Hepatocyte (in vitro differentiated cells): ENCODE measurements at regions not wholly inside any gene's neighbourhood (a gene's known extent, or its start where the extent isn't known, plus 50 kb on each side); places are given as distances from the start of the nearest gene placed in this dataset.

Experiments
- DNase-seq: peaks from one replicate; pipeline ENCODE4 v3.0.0-alpha.2; 2016; ENCODE audit warnings: low spot score
- H2AFZ ChIP-seq: fragments of 200-600 bp; sonication (generic); 2 replicates; pipeline ENCODE4 v1.6.0; 2016; ENCODE audit warnings: antibody characterized with exemption, mild to moderate bottlenecking
- H3K27ac ChIP-seq: fragments of 200-600 bp; sonication (generic); 2 replicates; pipeline ENCODE4 v1.5.1; 2016; ENCODE audit warnings: mild to moderate bottlenecking
- H3K27me3 ChIP-seq: fragments of 200-600 bp; sonication (generic); 2 replicates; pipeline ENCODE4 v1.6.1; 2016
- H3K36me3 ChIP-seq: fragments of 200-600 bp; sonication (generic); replicated peaks from 2 replicates; pipeline ENCODE4 v1.5.1; 2016; ENCODE audit warnings: low read depth; ENCODE audit not compliant: insufficient read depth
- H3K4me1 ChIP-seq: fragments of 200-600 bp; sonication (generic); 2 replicates; pipeline ENCODE4 v1.5.1; 2016; ENCODE audit warnings: mild to moderate bottlenecking, moderate library complexity; ENCODE audit not compliant: insufficient read depth
- H3K4me2 ChIP-seq: fragments of 200-600 bp; sonication (generic); 2 replicates; pipeline ENCODE4 v1.6.0; 2016
- H3K4me3 ChIP-seq: fragments of 200-600 bp; sonication (generic); 2 replicates; pipeline ENCODE4 v1.5.1; 2016; ENCODE audit warnings: mild to moderate bottlenecking
- H3K79me2 ChIP-seq: fragments of 200-600 bp; sonication (generic); 2 replicates; pipeline ENCODE4 v1.6.0; 2017; ENCODE audit warnings: mild to moderate bottlenecking
- H3K9me2 ChIP-seq: fragments of 200-600 bp; sonication (generic); replicated peaks from 2 replicates; pipeline ENCODE4 v1.6.0; 2017; ENCODE audit warnings: mild to moderate bottlenecking; ENCODE audit not compliant: insufficient read depth
- H3K9me3 ChIP-seq: fragments of 200-600 bp; sonication (generic); 2 replicates; pipeline ENCODE4 v1.5.1; 2016; ENCODE audit warnings: low read depth, mild to moderate bottlenecking
- H4K20me1 ChIP-seq: fragments of 200-600 bp; sonication (generic); 2 replicates; pipeline ENCODE4 v1.6.0; 2016; ENCODE audit warnings: mild to moderate bottlenecking; ENCODE audit not compliant: insufficient read depth, poor library complexity, severe bottlenecking
- EZH2 ChIP-seq: fragments of 200-600 bp; sonication (generic); IDR thresholded peaks from 2 replicates; pipeline ENCODE4 v1.6.1; 2016; ENCODE audit warnings: antibody characterized with exemption, mild to moderate bottlenecking, borderline replicate concordance
- EZH2phosphoT487 ChIP-seq: fragments of 200-600 bp; sonication (generic); IDR thresholded peaks from one replicate; pipeline ENCODE4 v1.6.1; 2018; ENCODE audit warnings: antibody characterized with exemption, mild to moderate bottlenecking, low read depth, moderate library complexity; ENCODE audit not compliant: unreplicated experiment, severe bottlenecking
- WGBS: methylation state at CpG from one replicate; pipeline ENCODE4 v1.1.6; 2016; ENCODE audit warnings: low lambda C conversion rate; ENCODE audit errors: missing lambda C conversion rate; 5-methylcytosine and 5-hydroxymethylcytosine counted together
- TF ChIP-seq, protein P1 (sequence below): fragments of 200-600 bp; sonication (generic); IDR thresholded peaks from 2 replicates; pipeline ENCODE4 v1.5.1; 2016; ENCODE audit warnings: antibody characterized with exemption, mild to moderate bottlenecking; ENCODE audit not compliant: poor library complexity

DNA sequence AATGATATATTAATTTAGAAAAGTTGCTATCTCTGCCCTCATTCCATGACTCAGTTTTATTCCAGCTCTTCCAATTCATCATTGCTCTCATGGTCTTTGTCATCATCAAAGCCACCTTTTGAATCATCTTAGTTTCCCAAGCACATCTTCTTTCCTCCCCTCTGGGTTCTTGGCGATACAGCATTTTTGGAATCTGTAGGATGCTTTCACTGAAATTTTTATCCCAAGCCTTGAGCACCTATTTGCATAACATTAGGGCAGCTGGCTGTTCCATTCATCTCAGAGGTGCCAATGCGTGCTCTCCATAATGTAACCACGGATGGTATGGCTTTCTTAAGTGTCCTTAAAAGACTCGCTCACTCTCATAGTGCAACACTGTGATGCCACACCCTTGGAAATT, 100.4 kb downstream of the SNX5 start:
- Histone ChIP-seq H3K4me3 (no peak overlapping the region), H3K4me2 (no peak overlapping the region), H3K79me2 (no peaks in the 10 kb centered on the region), H3K36me3 (no peaks in the 10 kb centered on the region), H3K9me2 (no peaks in the 10 kb centered on the region), H3K27ac (no peak overlapping the region), H3K4me1 (peaks cover 16% of the 10 kb centered on the region), H2AFZ (no peak overlapping the region), H4K20me1 (no peaks in the 10 kb centered on the region), H3K9me3 (no peaks in the 10 kb centered on the region), H3K27me3 (no peaks in the 10 kb centered on the region)
- 79% methylated on average over 4 of the region's 4 CpGs for WGBS
- no peak for DNase-seq
- TF ChIP-seq EZH2phosphoT487 (no peak), EZH2 (no peak)
- TF ChIP-seq, protein P1, sequence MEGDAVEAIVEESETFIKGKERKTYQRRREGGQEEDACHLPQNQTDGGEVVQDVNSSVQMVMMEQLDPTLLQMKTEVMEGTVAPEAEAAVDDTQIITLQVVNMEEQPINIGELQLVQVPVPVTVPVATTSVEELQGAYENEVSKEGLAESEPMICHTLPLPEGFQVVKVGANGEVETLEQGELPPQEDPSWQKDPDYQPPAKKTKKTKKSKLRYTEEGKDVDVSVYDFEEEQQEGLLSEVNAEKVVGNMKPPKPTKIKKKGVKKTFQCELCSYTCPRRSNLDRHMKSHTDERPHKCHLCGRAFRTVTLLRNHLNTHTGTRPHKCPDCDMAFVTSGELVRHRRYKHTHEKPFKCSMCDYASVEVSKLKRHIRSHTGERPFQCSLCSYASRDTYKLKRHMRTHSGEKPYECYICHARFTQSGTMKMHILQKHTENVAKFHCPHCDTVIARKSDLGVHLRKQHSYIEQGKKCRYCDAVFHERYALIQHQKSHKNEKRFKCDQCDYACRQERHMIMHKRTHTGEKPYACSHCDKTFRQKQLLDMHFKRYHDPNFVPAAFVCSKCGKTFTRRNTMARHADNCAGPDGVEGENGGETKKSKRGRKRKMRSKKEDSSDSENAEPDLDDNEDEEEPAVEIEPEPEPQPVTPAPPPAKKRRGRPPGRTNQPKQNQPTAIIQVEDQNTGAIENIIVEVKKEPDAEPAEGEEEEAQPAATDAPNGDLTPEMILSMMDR: no peak

- no peak overlapping the region for H3K4me2 ChIP-seq
- H3K36me3 ChIP-seq: no peaks in the 10 kb centered on the region
- peaks cover 25% of the 10 kb centered on the region for H3K4me1 ChIP-seq
- H3K27me3 ChIP-seq: no peaks in the 10 kb centered on the region
- no peak overlapping the region for H3K27ac ChIP-seq
- no peak overlapping the region for H3K4me3 ChIP-seq
- no peaks in the 10 kb centered on the region for H3K9me2 ChIP-seq
- TF ChIP-seq, protein P1: no peak
- no peak for TF ChIP-seq EZH2phosphoT487
- TF ChIP-seq EZH2: no peak
- WGBS: 83% methylated on average over 10 of the region's 10 CpGs
- H3K79me2 ChIP-seq: no peaks in the 10 kb centered on the region
- no peak overlapping the region for H2AFZ ChIP-seq
- no peak for DNase-seq
- H3K9me3 ChIP-seq: no peaks in the 10 kb centered on the region
- no peaks in the 10 kb centered on the region for H4K20me1 ChIP-seq
Observed at GRCh38 chr20:17867131-17867925, 101.3 kb downstream of the SNX5 start.

DNA sequence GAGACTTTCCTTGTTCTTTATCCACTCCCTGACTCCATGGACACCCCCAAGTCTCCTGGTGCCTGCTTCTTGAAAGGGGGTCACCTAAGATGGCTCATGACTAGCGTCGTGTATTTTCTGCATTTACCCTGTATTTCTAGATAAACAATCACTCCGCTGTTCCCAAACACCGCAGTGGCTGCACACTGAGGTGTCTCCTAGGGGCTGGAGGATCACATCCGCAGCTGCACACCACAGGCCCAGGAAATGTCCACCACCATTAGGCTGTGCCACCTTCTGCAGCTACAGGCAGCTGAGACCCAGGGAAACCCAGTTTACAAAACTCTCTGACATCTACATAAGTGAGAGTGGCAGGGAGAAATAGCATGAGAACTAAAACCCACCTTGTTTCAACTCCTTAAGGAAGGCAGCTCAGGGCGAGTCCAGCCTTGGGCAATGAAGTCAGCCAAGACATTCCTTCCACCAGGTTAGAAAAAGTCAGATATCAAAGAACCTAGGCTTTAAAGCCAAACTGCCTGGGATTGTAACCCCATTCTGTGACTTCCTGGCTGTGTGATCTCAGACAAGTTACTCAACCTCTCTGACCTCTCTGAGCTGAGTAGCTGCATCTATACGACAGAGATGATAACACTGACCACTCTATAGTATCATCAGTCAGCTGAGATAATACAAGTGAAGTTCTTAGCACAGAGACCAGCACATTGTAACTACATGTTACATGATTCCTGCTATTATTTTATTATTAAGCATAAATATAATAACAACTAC, 102.2 kb downstream of the SNX5 start:
- Histone ChIP-seq H3K9me2 (no peaks in the 10 kb centered on the region), H3K27ac (no peak overlapping the region), H3K36me3 (no peaks in the 10 kb centered on the region), H3K79me2 (no peaks in the 10 kb centered on the region), H4K20me1 (no peaks in the 10 kb centered on the region), H3K9me3 (no peaks in the 10 kb centered on the region), H3K4me2 (no peak overlapping the region), H3K4me3 (no peak overlapping the region), H3K27me3 (no peaks in the 10 kb centered on the region), H3K4me1 (peaks cover 28% of the 10 kb centered on the region), H2AFZ (no peak overlapping the region)
- DNase-seq: no peak
- WGBS: 89% methylated on average over 7 of the region's 7 CpGs
- TF ChIP-seq, protein P1: no peak
- TF ChIP-seq EZH2: no peak
- no peak for TF ChIP-seq EZH2phosphoT487
